ENCODE measurements at regions not wholly inside any gene's neighbourhood (a gene's known extent, or its start where the extent isn't known, plus 50 kb on each side); places are given as distances from the start of the nearest gene placed in this dataset.

DNA sequence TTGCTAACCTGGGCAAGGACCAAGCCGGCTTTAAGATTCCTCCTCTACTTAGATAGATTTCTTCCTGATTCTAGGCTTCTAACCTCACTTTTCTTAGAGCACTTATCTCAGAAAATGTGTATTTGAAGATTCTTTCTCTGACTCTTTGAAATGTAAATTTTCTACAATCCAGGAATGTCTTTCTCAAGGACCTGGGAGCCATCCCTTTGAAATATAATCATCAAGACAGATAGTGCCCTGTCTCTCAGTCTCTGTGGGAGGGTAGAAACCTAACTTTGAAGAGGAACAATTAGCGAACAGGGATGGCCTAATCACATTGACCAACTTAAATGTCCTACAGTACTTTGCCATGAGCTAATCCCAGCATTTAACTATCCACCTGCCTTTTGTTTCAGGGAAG is 1646.0 kb downstream of the PCDH9 start:
- H3K79me2 ChIP-seq (ENCODE audit: insufficient read depth, low read length): no peaks in the 10 kb centered on the region
- H3K27ac ChIP-seq (ENCODE audit: extremely low read length, insufficient read depth, low read length): no peak overlapping the region
- no peaks in the 10 kb centered on the region for H3K4me1 ChIP-seq (ENCODE audit: insufficient read depth, low read length)
- no peak overlapping the region for H3K4me2 ChIP-seq (ENCODE audit: low read depth, low read length)
- CTCF ChIA-PET (ENCODE audit: low intra/inter-chr PET ratio, low total read pairs): no interaction called here
- H3K9ac ChIP-seq (ENCODE audit: insufficient read depth, low read depth, low read length): no peak overlapping the region
- POLR2A ChIA-PET: no interaction called here
- no peak overlapping the region for H3K4me3 ChIP-seq (replicated peaks in 1 of 3; ENCODE audit: insufficient read depth in 1 of 3, low read depth in 2 of 3, low read length in 3 of 3)
- H3K27me3 ChIP-seq (ENCODE audit: control insufficient read depth in 1 of 2, insufficient read depth in 2 of 2, low read length in 2 of 2): no peaks in the 10 kb centered on the region
- intact Hi-C loops (cut with micrococcal nuclease; ENCODE audit: unreplicated experiment) (no loop called here), in situ Hi-C loops (cut with HindIII; ENCODE audit: extremely low pct_ligation_motif_present, low pct_unique_long_range_greater_than_20kb) (no loop called here)
- no peaks in the 10 kb centered on the region for H4K20me1 ChIP-seq (ENCODE audit: insufficient read depth, low read length)
- no peak for ATAC-seq
- DNase-seq (ENCODE audit: low spot score): no peak
- no peaks in the 10 kb centered on the region; the same call in 1 of the 2 replicates for H3K9me3 ChIP-seq (ENCODE audit: low read length)
- 34% methylated on average over 2 of the region's 2 CpGs for WGBS (ENCODE audit: low lambda C conversion rate)
- no peak overlapping the region for H2AFZ ChIP-seq (ENCODE audit: low read length)
- FAIRE-seq: no peak
- TF ChIP-seq ZNF501 (CRISPR knock-in tag; IDR thresholded peaks at IDR 0.05): no peak
- TF ChIP-seq NFE2 (CRISPR knock-in tag; IDR thresholded peaks at IDR 0.05): no peak
- TF ChIP-seq YEATS2 (CRISPR knock-in tag; IDR thresholded peaks at IDR 0.05; ENCODE audit: borderline replicate concordance): no peak
- TF ChIP-seq, protein P1, sequence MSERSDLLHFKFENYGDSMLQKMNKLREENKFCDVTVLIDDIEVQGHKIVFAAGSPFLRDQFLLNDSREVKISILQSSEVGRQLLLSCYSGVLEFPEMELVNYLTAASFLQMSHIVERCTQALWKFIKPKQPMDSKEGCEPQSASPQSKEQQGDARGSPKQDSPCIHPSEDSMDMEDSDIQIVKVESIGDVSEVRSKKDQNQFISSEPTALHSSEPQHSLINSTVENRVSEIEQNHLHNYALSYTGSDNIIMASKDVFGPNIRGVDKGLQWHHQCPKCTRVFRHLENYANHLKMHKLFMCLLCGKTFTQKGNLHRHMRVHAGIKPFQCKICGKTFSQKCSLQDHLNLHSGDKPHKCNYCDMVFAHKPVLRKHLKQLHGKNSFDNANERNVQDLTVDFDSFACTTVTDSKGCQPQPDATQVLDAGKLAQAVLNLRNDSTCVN (CRISPR knock-in tag; IDR thresholded peaks at IDR 0.05; ENCODE audit: borderline replicate concordance): no peak
- TF ChIP-seq, protein P2, sequence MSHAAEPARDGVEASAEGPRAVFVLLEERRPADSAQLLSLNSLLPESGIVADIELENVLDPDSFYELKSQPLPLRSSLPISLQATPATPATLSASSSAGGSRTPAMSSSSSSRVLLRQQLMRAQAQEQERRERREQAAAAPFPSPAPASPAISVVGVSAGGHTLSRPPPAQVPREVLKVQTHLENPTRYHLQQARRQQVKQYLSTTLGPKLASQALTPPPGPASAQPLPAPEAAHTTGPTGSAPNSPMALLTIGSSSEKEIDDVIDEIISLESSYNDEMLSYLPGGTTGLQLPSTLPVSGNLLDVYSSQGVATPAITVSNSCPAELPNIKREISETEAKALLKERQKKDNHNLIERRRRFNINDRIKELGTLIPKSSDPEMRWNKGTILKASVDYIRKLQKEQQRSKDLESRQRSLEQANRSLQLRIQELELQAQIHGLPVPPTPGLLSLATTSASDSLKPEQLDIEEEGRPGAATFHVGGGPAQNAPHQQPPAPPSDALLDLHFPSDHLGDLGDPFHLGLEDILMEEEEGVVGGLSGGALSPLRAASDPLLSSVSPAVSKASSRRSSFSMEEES (CRISPR knock-in tag; IDR thresholded peaks at IDR 0.05): no peak
- BruUV-seq (replicated peaks): no TSS peak
- no peaks in the 10 kb centered on the region for H3K36me3 ChIP-seq (replicated peaks in 1 of 2; ENCODE audit: control insufficient read depth in 1 of 2, insufficient read depth in 2 of 2, low read length in 2 of 2)

DNA sequence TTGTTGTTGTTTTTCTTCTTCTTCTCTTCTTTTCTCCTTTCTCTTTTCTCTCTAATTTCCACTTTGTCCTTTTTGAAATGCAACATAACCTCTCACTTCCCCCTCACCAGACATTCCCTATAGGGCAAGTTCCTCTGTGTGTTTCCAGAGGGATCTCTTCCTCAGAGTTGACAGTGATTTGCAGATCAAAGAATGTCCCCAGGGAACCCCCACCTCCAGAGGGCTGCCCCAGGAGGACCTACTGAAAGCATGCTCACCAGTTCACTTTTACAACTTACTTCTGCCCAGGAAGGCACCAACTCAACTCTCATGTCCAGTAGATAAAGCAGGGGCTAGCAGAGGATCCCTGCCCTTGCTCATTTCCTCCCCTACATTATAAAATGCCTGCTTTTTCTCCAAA is 1648.0 kb downstream of the PCDH9 start:
- Histone ChIP-seq H2AFZ (ENCODE audit: low read length) (no peak overlapping the region), H3K4me3 (replicated peaks in 1 of 3; ENCODE audit: insufficient read depth in 1 of 3, low read depth in 2 of 3, low read length in 3 of 3) (no peak overlapping the region), H3K9ac (ENCODE audit: insufficient read depth, low read depth, low read length) (no peak overlapping the region), H3K27ac (ENCODE audit: extremely low read length, insufficient read depth, low read length) (no peak overlapping the region), H3K27me3 (ENCODE audit: control insufficient read depth in 1 of 2, insufficient read depth in 2 of 2, low read length in 2 of 2) (no peaks in the 10 kb centered on the region), H4K20me1 (ENCODE audit: insufficient read depth, low read length) (no peaks in the 10 kb centered on the region), H3K4me1 (ENCODE audit: insufficient read depth, low read length) (no peaks in the 10 kb centered on the region), H3K36me3 (replicated peaks in 1 of 2; ENCODE audit: control insufficient read depth in 1 of 2, insufficient read depth in 2 of 2, low read length in 2 of 2) (no peaks in the 10 kb centered on the region), H3K9me3 (ENCODE audit: low read length) (no peaks in the 10 kb centered on the region; the same call in 1 of the 2 replicates), H3K79me2 (ENCODE audit: insufficient read depth, low read length) (no peaks in the 10 kb centered on the region), H3K4me2 (ENCODE audit: low read depth, low read length) (no peak overlapping the region)
- ATAC-seq (no peak), DNase-seq (ENCODE audit: low spot score) (no peak), FAIRE-seq (no peak)
- no peak for TF ChIP-seq MTA1 (CRISPR knock-in tag; IDR thresholded peaks at IDR 0.05; ENCODE audit: borderline replicate concordance)
- TF ChIP-seq, protein P3, sequence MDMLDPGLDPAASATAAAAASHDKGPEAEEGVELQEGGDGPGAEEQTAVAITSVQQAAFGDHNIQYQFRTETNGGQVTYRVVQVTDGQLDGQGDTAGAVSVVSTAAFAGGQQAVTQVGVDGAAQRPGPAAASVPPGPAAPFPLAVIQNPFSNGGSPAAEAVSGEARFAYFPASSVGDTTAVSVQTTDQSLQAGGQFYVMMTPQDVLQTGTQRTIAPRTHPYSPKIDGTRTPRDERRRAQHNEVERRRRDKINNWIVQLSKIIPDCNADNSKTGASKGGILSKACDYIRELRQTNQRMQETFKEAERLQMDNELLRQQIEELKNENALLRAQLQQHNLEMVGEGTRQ (IDR thresholded peaks at IDR 0.05; ENCODE audit: low read depth, low read length): no peak
- TF ChIP-seq, protein P3 (CRISPR knock-in tag; IDR thresholded peaks at IDR 0.05; ENCODE audit: borderline replicate concordance): no peak
- no peak for TF ChIP-seq ZSCAN22 (CRISPR knock-in tag; IDR thresholded peaks at IDR 0.05)
- no peak for TF ChIP-seq FLYWCH1 (CRISPR knock-in tag; IDR thresholded peaks at IDR 0.05)
- no peak for TF ChIP-seq MIER3 (CRISPR knock-in tag; IDR thresholded peaks at IDR 0.05; ENCODE audit: borderline replicate concordance)
- no peak for TF ChIP-seq TP53 (CRISPR knock-in tag; conservative IDR thresholded peaks at IDR 0.05)
- no peak for TF ChIP-seq ZNF577 (CRISPR knock-in tag; IDR thresholded peaks at IDR 0.05; ENCODE audit: borderline replicate concordance, low read depth)
- TF ChIP-seq MAFF (IDR thresholded peaks at IDR 0.05; ENCODE audit: low read depth, low read length): no peak
- TF ChIP-seq ERF (CRISPR knock-in tag; IDR thresholded peaks at IDR 0.05): no peak
- TF ChIP-seq ZNF263 (CRISPR knock-in tag; IDR thresholded peaks at IDR 0.05): no peak
- TF ChIP-seq ZNF614 (CRISPR knock-in tag; IDR thresholded peaks at IDR 0.05; ENCODE audit: borderline replicate concordance): no peak
- POLR2A ChIA-PET: no interaction called here
- CTCF ChIA-PET (ENCODE audit: low intra/inter-chr PET ratio, low total read pairs): no interaction called here
- in situ Hi-C loops (cut with HindIII; ENCODE audit: extremely low pct_ligation_motif_present, low pct_unique_long_range_greater_than_20kb) (no loop called here), intact Hi-C loops (cut with micrococcal nuclease; ENCODE audit: unreplicated experiment) (no loop called here)
- no TSS peak for BruUV-seq (replicated peaks)
